HUES48 (cell line): ENCODE measurements at regions not wholly inside any gene's neighbourhood (a gene's known extent, or its start where the extent isn't known, plus 50 kb on each side); places are given as distances from the start of the nearest gene placed in this dataset.

ENCODE experiments used
- H3K27ac ChIP-seq: one replicate; pipeline ENCODE4 v1.7.0; 2013; ENCODE audit warnings: low read depth, low read length, inconsistent platforms
- H3K27me3 ChIP-seq: 2 replicates; pipeline ENCODE4 v1.6.1; 2013; ENCODE audit warnings: mild to moderate bottlenecking, low read length; ENCODE audit not compliant: control insufficient read depth, insufficient read depth
- H3K36me3 ChIP-seq: 2 replicates; pipeline ENCODE4 v1.6.1; 2013; ENCODE audit warnings: low read length; ENCODE audit not compliant: control insufficient read depth, insufficient read depth
- H3K4me1 ChIP-seq: 2 replicates; pipeline ENCODE4 v1.6.1; 2013; ENCODE audit warnings: mild to moderate bottlenecking, low read length; ENCODE audit not compliant: control insufficient read depth, insufficient read depth
- H3K4me3 ChIP-seq: 2 replicates; pipeline ENCODE4 v1.5.1; 2013; ENCODE audit warnings: mild to moderate bottlenecking, low read depth, low read length
- H3K9ac ChIP-seq: 2 replicates; pipeline ENCODE4 v1.6.1; 2013; ENCODE audit warnings: mild to moderate bottlenecking, low read depth, low read length, moderate library complexity
- H3K9me3 ChIP-seq: 2 replicates; pipeline ENCODE4 v1.6.1; 2013; ENCODE audit warnings: low read length; ENCODE audit not compliant: control insufficient read depth, insufficient read depth

GRCh38 chr5:120778491-120779484 is 314.7 kb downstream of the PRR16 start:
- Histone ChIP-seq H3K27me3 (no peaks in the 10 kb centered on the region), H3K27ac (no peak overlapping the region), H3K9me3 (no peaks in the 10 kb centered on the region), H3K4me3 (no peak overlapping the region), H3K9ac (no peak overlapping the region), H3K36me3 (no peaks in the 10 kb centered on the region), H3K4me1 (peaks cover 10% of the 10 kb centered on the region; the same call in 1 of the 2 replicates)

GRCh38 chr5:120779674-120780073 is 315.6 kb downstream of the PRR16 start:
- H3K36me3 ChIP-seq = no peaks in the 10 kb centered on the region
- no peaks in the 10 kb centered on the region for H3K9me3 ChIP-seq
- peaks cover 10% of the 10 kb centered on the region; the same call in 1 of the 2 replicates for H3K4me1 ChIP-seq
- no peak overlapping the region for H3K27ac ChIP-seq
- H3K4me3 ChIP-seq = no peak overlapping the region
- no peak overlapping the region for H3K9ac ChIP-seq
- H3K27me3 ChIP-seq = no peaks in the 10 kb centered on the region

- no peaks in the 10 kb centered on the region for H3K4me1 ChIP-seq
- H3K27ac ChIP-seq = no peak overlapping the region
- H3K9me3 ChIP-seq = no peaks in the 10 kb centered on the region
- no peak overlapping the region for H3K9ac ChIP-seq
- no peak overlapping the region for H3K4me3 ChIP-seq
- H3K36me3 ChIP-seq = no peaks in the 10 kb centered on the region
- no peaks in the 10 kb centered on the region for H3K27me3 ChIP-seq
Measured at GRCh38 chr5:120788481-120788880, 324.4 kb downstream of the PRR16 start.

- no peaks in the 10 kb centered on the region for H3K9me3 ChIP-seq
- H3K27ac ChIP-seq = no peak overlapping the region
- no peaks in the 10 kb centered on the region for H3K36me3 ChIP-seq
- H3K4me1 ChIP-seq = no peaks in the 10 kb centered on the region
- H3K27me3 ChIP-seq = no peaks in the 10 kb centered on the region
- no peak overlapping the region for H3K9ac ChIP-seq
- H3K4me3 ChIP-seq = no peak overlapping the region
Measured at GRCh38 chr5:120789918-120790317, 325.8 kb downstream of the PRR16 start.

- no peaks in the 10 kb centered on the region for H3K9me3 ChIP-seq
- H3K9ac ChIP-seq = no peak overlapping the region
- no peaks in the 10 kb centered on the region for H3K36me3 ChIP-seq
- no peak overlapping the region for H3K27ac ChIP-seq
- no peak overlapping the region for H3K4me3 ChIP-seq
- no peaks in the 10 kb centered on the region for H3K4me1 ChIP-seq
- no peaks in the 10 kb centered on the region for H3K27me3 ChIP-seq
Measured at GRCh38 chr5:120790339-120790738, 326.2 kb downstream of the PRR16 start.

GRCh38 chr5:120792477-120792876 is 328.4 kb downstream of the PRR16 start:
- Histone ChIP-seq H3K27ac (no peak overlapping the region), H3K36me3 (no peaks in the 10 kb centered on the region), H3K4me1 (no peaks in the 10 kb centered on the region), H3K9ac (no peak overlapping the region), H3K27me3 (no peaks in the 10 kb centered on the region), H3K4me3 (no peak overlapping the region), H3K9me3 (no peaks in the 10 kb centered on the region)

- no peaks in the 10 kb centered on the region for H3K27me3 ChIP-seq
- H3K4me3 ChIP-seq = no peak overlapping the region
- H3K9ac ChIP-seq = no peak overlapping the region
- H3K4me1 ChIP-seq = no peaks in the 10 kb centered on the region
- H3K27ac ChIP-seq = no peak overlapping the region
- no peaks in the 10 kb centered on the region for H3K9me3 ChIP-seq
- no peaks in the 10 kb centered on the region for H3K36me3 ChIP-seq
Measured at GRCh38 chr5:120794121-120794520, 330.0 kb downstream of the PRR16 start.

GRCh38 chr5:120803282-120803681 is 339.2 kb downstream of the PRR16 start:
- no peaks in the 10 kb centered on the region for H3K36me3 ChIP-seq

GRCh38 chr5:120805131-120805530 is 341.0 kb downstream of the PRR16 start:
- Histone ChIP-seq H3K27me3 (no peaks in the 10 kb centered on the region), H3K4me3 (no peak overlapping the region), H3K36me3 (no peaks in the 10 kb centered on the region), H3K9ac (no peak overlapping the region), H3K4me1 (peaks cover 10% of the 10 kb centered on the region), H3K9me3 (no peaks in the 10 kb centered on the region), H3K27ac (no peak overlapping the region)

More at GRCh38 chr5:120803282-120803681, 339.2 kb downstream of the PRR16 start:
- Histone ChIP-seq H3K4me1 (peaks cover 9% of the 10 kb centered on the region), H3K27me3 (no peaks in the 10 kb centered on the region), H3K27ac (no peak overlapping the region), H3K4me3 (no peak overlapping the region), H3K9me3 (no peaks in the 10 kb centered on the region), H3K9ac (no peak overlapping the region)

- H3K9me3 ChIP-seq = no peaks in the 10 kb centered on the region
- H3K36me3 ChIP-seq = no peaks in the 10 kb centered on the region
- no peak overlapping the region for H3K4me3 ChIP-seq
- H3K27me3 ChIP-seq = no peaks in the 10 kb centered on the region
- H3K9ac ChIP-seq = no peak overlapping the region
- peaks cover 10% of the 10 kb centered on the region for H3K4me1 ChIP-seq
- no peak overlapping the region for H3K27ac ChIP-seq
Measured at GRCh38 chr5:120806202-120806601, 342.1 kb downstream of the PRR16 start.

- Histone ChIP-seq H3K9ac (no peak overlapping the region), H3K9me3 (no peaks in the 10 kb centered on the region), H3K27me3 (no peaks in the 10 kb centered on the region), H3K4me3 (no peak overlapping the region), H3K27ac (no peak overlapping the region), H3K4me1 (peaks cover 10% of the 10 kb centered on the region), H3K36me3 (no peaks in the 10 kb centered on the region)
Measured at GRCh38 chr5:120808135-120808534, 344.0 kb downstream of the PRR16 start.
